Lower leg skin (tissue), 3 donors: ENCODE measurements at regions not wholly inside any gene's neighbourhood (a gene's known extent, or its start where the extent isn't known, plus 50 kb on each side); places are given as distances from the start of the nearest gene placed in this dataset.

Experiments used
- CTCF ChIP-seq, 3 donors: fragments of 450-650 bp; IDR thresholded peaks; one replicate each; pipeline ENCODE4 v1.5.1; 2016; ENCODE audit warnings: antibody characterized with exemption in 3 of 3, mild to moderate bottlenecking in 3 of 3, moderate library complexity in 2 of 3
- POLR2A ChIP-seq, 2 donors: fragments of 450-650 bp; IDR thresholded peaks; one replicate each; pipeline ENCODE4 v1.6.1; 2016 to 2017; ENCODE audit warnings: antibody characterized with exemption in 2 of 2, mild to moderate bottlenecking in 1 of 2, moderate library complexity in 1 of 2

- TF ChIP-seq CTCF (IDR thresholded peaks at IDR 0.05) (no peak), POLR2A (IDR thresholded peaks at IDR 0.05) (no peak)
These were observed 56.4 kb upstream of the F13A1 start for GRCh38 chr6:6376845-6377244.
